ENCODE measurements at regions not wholly inside any gene's neighbourhood (a gene's known extent, or its start where the extent isn't known, plus 50 kb on each side); places are given as distances from the start of the nearest gene placed in this dataset.

DNA sequence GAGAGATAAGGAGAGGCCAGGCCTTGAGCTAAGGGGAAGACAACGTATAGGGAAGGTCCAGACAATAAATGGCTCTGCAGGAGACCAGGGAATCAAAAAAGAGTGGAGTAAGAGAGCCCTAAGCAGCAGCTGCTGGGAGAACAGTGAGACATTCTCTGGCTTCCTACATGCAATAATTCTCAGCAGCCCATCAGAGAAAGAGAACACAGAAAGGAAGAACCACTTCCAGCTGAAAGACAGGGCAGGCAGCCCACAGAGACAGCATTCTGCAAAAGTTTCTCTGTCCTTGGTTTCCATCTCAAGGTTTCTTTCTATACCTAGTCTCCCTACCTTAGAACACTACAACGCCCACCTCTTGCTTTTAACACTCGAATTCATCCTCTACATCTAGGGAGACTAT is 189.9 kb downstream of the DEPDC1B start:
- intact Hi-C loops (cut with micrococcal nuclease) (no loop called here), dilution Hi-C loops (cut with MboI; ENCODE audit: extremely low pct_ligation_motif_present, low sequenced_read_pairs) (no loop called here)
- DNase-seq (ENCODE audit: low read depth, low spot score), result no peak
- no peak overlapping the region for H2AFZ ChIP-seq (ENCODE audit: low read depth, low read length)
- no TSS peak for BruUV-seq (replicated peaks)
- H3K9ac ChIP-seq (replicated peaks; ENCODE audit: extremely low read depth, insufficient read depth, low read length), result no peak overlapping the region
- no peaks in the 10 kb centered on the region for H3K27me3 ChIP-seq (ENCODE audit: control insufficient read depth in 2 of 2, insufficient read depth in 2 of 2, low read length in 2 of 2)
- no peaks in the 10 kb centered on the region for H3K4me1 ChIP-seq (ENCODE audit: control insufficient read depth, extremely low read depth, insufficient read depth, low read length)
- POLR2A ChIA-PET, result no interaction called here
- CTCF ChIA-PET, result interaction anchor here (1.1 kb wide), 1 partner anchor 679 kb away, joined by 3 read pairs; no protein-coding TSS in a partner anchor
- no peak overlapping the region for H3K4me3 ChIP-seq (replicated peaks in 1 of 3; ENCODE audit: insufficient read depth in 1 of 3, low read depth in 1 of 3, low read length in 3 of 3)
- no peak overlapping the region for H3K27ac ChIP-seq (ENCODE audit: insufficient read depth, low read depth, low read length)
- no peaks in the 10 kb centered on the region for H3K79me2 ChIP-seq (ENCODE audit: control insufficient read depth, insufficient read depth, low read length)
- no peaks in the 10 kb centered on the region for H3K9me1 ChIP-seq (replicated peaks; ENCODE audit: control insufficient read depth, extremely low read depth, insufficient read depth, low read length)
- H3K36me3 ChIP-seq (ENCODE audit: control insufficient read depth in 2 of 2, extremely low read depth in 1 of 2, insufficient read depth in 2 of 2, low read length in 2 of 2), result no peaks in the 10 kb centered on the region
- no peaks in the 10 kb centered on the region for H3K9me3 ChIP-seq (replicated peaks; ENCODE audit: control insufficient read depth, insufficient read depth, low read length)
- no peaks in the 10 kb centered on the region for H4K20me1 ChIP-seq (replicated peaks; ENCODE audit: control insufficient read depth, extremely low read depth, insufficient read depth, low read length)
- TF ChIP-seq MYC (IDR thresholded peaks at IDR 0.05; ENCODE audit: low read depth, low read length) (no peak), CTCF (IDR thresholded peaks at IDR 0.05; ENCODE audit: extremely low read depth in 1 of 2, insufficient read depth in 1 of 2, low read depth in 1 of 2, low read length in 2 of 2) (no peak), POLR2A (IDR thresholded peaks at IDR 0.05; ENCODE audit: low read depth, low read length) (no peak), EZH2 (IDR thresholded peaks at IDR 0.05; ENCODE audit: borderline replicate concordance, low read depth, low read length, severe bottlenecking) (no peak), POLR2AphosphoS5 (IDR thresholded peaks at IDR 0.05; ENCODE audit: insufficient read depth, low read depth, low read length) (no peak), FOS (IDR thresholded peaks at IDR 0.05; ENCODE audit: borderline replicate concordance, insufficient read depth, low read length) (no peak), GATA2 (IDR thresholded peaks at IDR 0.05; ENCODE audit: insufficient read depth, insufficient read length, low read depth, low read length) (no peak), JUN (IDR thresholded peaks at IDR 0.05; ENCODE audit: borderline replicate concordance, insufficient read depth, insufficient read length, low read depth) (no peak)
- TF ChIP-seq, protein P1, sequence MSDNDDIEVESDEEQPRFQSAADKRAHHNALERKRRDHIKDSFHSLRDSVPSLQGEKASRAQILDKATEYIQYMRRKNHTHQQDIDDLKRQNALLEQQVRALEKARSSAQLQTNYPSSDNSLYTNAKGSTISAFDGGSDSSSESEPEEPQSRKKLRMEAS (IDR thresholded peaks at IDR 0.05; ENCODE audit: insufficient read depth, insufficient read length), result no peak
- H3K4me2 ChIP-seq (ENCODE audit: insufficient read depth, low read length), result no peak overlapping the region
- no peak for FAIRE-seq

All from endothelial cell of umbilical vein (primary cell).